GM19467 (cell line): ENCODE measurements at regions not wholly inside any gene's neighbourhood (a gene's known extent, or its start where the extent isn't known, plus 50 kb on each side); places are given as distances from the start of the nearest gene placed in this dataset.
"Not testable (repeated sequence)": the region's sequence is repeated elsewhere in the genome, so short reads cannot be mapped to it uniquely, and the experiment has no call there.

Source experiments
- ATAC-seq: cut with Tn5 transposase; IDR thresholded peaks from one replicate; pipeline ENCODE4 v1.9.1; 2021; ENCODE audit warnings: mild to moderate bottlenecking, moderate library complexity; ENCODE audit not compliant: unreplicated experiment

DNA sequence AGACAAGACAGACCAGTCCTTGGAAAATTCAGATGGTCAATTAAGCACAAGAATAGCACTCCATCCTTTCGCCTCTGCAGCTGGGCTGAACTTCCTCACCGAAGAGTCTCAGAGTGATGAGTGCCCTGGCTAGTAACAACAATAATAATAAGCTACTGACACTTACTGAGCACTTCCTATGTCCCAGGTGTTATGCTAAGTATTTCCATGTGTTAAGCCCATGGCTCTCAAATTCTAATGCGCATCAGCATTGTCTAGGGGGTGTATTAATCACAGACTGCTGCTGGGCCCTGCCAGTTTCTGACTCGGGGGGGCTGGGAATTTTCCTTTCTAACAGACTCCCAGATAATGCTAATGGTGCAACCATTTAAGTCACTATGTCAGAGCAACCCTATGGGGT, 118.2 kb upstream of the LRFN2 start:
- ATAC-seq = no peak

DNA sequence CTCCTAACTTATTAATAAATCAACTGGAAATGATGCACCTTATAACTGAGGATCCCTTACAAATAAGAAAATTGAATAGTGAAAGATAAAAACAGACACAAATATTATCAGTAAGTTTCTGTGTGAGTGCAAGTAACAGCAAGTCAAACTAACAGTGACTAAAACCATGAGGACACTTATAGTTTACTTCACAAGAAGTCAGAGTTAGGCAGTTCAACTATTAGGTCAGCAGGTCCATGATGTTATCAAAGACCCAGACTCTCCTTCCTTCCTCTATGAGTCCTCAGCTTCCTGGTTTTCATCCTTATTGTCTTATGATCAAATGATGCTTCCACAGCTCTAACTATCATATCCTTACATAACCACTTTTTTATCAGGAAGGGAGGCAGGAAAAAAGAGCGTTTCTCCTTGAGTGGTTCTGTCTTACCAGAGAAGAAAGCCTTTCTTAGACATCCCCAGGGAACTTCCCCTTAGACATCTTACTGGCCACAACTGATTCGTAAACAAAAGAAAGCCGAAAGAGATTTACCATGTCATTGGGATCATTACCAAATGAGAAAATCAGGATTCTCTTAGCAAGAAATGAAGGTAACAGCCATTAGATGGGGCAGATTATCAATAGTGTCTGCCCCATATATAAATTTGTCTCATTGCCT, 114.3 kb upstream of the LRFN2 start:
- no peak for ATAC-seq

DNA sequence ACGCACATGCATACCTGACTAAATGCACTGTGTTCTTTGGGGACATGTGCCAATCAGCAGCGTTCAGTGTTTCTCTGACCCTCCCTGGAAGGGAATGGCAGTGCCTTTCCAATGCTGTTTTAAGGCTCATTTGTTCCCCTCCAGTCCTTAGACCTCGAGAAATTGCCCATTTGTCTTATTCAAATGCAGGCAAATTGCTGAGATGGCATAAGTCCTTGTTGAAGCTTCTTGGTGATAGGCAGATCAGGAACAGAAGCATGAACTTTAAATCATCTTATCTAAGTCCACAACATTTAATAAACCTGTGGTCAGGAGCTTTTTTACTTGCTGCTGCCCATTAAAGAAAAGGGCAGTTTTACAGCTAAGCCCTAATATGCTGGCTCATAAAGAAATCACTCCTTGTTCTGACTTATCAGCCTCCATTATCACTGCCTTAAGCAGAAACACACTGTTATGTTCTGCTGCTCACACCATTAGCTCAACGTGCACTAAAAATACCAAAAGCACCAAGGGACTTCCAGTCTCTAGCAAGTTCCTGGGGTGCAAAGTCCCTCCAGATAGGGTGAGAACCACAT, 112.9 kb upstream of the LRFN2 start:
- no peak for ATAC-seq

DNA sequence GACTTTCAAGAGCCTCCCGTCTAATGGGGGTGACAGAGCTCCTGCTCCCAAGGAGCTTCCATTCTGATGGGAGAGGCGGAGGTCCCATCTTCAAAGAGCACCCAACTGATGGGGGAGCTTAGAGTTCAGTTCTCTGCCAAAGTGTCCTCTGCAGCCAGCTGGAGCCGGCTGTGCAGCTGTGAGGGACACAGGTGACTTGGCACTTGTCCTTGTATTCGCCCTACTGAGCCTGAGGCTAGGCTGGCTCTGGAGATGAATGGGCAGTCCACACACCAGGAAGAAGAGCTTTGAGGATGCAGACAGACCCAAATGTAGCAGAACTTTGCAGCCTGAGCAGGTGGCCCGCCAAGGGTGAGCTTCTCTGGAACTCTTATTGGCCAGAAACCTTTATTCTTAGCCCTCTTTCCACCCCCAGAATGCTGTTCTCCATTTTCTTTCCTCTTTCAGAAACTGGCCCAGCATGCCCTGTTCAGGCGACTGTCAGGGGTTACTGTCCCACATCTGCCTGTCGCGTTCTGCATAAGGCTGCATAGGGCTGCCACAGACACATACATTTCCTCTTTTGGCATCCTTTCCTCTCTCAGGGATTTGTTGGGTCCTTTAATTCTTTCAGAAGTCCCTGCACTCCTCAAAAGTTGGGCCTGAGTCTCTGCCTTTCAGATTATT, 108.7 kb upstream of the LRFN2 start:
- no peak for ATAC-seq

- ATAC-seq = no peak
Observed at GRCh38 chr6:40695114-40695513, 108.0 kb upstream of the LRFN2 start.

GRCh38 chr6:40693768-40694167, 106.6 kb upstream of the LRFN2 start:
- ATAC-seq = no peak

- ATAC-seq = no peak
Observed at GRCh38 chr6:40692337-40692736, 105.2 kb upstream of the LRFN2 start.

DNA sequence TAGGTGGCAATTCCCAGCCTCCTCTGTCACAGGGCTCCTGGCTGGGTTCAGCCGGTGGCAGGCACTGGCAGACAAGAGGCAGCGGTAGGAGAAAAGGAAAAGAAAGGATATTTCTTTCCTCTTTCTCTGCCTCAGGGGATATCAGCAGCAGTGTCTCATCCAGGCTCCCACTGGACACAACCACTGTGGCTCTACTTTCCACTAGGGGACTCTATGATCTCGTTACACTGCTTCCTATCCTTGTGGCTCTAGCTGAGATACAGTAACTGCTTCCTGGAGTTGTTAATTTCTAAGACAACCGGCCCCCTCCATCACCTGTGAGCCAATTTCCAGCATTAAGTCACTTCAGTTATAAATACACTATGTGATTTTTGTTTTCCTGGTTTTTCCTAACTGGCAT, 102.0 kb upstream of the LRFN2 start:
- no peak for ATAC-seq

DNA sequence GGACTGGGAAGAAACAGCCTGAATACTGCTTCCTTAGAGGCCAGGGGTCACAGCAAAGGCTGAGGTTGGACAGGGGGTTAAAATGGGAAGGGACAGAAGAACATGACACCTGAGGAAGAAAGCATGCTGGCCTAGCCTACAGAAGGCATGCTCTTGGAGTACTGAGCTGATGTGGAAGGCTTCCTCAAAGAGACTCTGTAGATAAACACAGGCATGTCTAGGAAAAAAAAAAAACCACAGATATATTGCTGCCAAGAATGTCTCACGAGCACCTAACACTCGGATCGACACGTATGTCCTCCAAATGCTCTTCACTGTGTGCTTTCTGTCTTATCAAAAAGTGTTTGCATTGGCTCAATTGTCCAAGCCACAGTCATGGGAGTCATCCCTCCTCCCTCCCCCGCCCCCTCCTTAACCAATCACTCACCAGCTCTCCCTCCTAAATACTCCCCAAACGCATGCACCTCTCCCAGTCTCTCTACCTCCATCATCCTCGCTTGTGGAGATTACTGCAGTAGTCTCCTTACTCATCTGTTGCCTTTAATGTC, 101.1 kb upstream of the LRFN2 start:
- no peak for ATAC-seq

DNA sequence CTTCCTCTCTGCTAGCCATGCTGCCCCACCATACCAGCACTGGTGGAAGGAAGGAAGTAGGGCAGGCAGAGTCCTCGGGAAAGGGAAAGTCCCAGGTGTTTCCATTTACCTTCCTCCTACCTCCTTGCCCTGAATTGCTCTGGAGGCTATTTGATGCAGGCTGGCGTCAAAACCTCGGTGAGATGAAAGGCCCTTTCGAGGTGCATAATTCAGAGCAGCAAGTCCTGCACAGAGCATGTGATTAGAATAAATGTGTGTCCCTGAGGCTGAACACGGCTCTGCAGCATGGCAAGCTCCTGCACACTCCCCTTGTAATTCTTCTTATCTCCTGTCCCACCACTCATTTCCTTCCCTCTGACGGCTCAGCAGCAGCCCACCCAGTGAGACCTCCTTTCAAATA, 98.7 kb upstream of the LRFN2 start:
- no peak for ATAC-seq

- no peak for ATAC-seq
Observed at GRCh38 chr6:40681622-40682021, 94.5 kb upstream of the LRFN2 start.

DNA sequence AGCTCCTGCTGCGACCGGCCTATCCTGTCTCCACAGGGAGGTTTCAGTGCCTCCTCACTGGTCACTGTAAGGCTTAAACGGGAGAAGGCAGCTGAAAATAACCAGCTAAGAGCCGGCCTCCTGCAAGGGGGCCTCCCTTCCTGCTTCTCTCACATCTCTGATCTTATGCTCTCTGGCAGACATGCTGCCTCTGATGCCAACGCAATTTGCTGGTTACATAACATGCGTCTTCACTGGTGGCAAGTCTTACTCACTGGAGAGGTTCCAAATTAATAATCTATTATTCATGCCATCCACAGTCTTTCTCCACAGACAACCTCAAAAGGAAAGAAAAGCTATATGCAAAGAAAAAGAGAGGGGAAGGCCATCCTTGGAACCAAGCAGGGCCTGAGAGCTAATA, 91.8 kb upstream of the LRFN2 start:
- ATAC-seq = no peak

- ATAC-seq = no peak
Observed at GRCh38 chr6:40674170-40674569, 87.0 kb upstream of the LRFN2 start.

DNA sequence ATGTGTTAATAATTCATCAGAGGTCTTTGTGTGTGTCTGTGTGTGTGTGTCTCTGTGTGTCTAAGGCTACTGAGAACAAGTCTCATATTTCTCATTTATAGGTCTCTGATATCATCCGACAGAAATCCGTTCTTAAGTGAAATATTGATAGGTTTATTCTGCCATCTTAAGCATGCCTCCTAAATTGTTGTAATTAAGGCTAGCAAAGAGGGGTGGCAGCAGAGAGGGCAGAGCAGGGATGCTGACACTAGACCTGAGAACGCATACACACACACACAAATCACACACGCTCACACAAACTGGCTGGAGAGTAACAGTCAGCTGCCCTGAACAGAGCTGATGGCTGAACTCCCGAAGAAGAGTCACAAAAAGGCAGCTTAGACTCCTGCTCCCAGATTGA, 84.9 kb upstream of the LRFN2 start:
- ATAC-seq = no peak

GRCh38 chr6:40671694-40672050, 84.5 kb upstream of the LRFN2 start:
- no peak for ATAC-seq

- ATAC-seq = no peak
Observed at GRCh38 chr6:40671001-40671693, 84.0 kb upstream of the LRFN2 start.

- ATAC-seq = no peak
Observed at GRCh38 chr6:40669343-40669742, 82.2 kb upstream of the LRFN2 start.

GRCh38 chr6:40668203-40668602, 81.0 kb upstream of the LRFN2 start:
- no peak for ATAC-seq

DNA sequence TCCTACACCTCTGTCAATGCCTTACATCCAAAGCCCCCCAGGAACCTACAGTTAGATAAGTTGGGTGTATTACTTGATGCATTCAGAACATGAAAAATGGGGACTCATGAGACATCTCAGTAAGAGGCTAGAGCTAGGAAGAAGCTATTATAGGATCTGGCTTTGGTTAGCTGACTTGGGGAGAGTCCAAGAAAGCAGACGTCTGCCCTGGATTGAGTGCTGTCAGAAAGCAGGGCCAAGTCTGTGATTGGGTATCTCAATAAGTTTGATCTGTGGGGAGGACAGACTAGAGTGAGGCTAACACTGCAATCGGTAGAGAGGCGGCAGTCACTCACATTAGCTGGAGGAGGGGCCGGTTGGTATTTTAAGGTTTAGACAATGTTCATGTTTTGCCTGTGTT, 79.4 kb upstream of the LRFN2 start:
- ATAC-seq = no peak

DNA sequence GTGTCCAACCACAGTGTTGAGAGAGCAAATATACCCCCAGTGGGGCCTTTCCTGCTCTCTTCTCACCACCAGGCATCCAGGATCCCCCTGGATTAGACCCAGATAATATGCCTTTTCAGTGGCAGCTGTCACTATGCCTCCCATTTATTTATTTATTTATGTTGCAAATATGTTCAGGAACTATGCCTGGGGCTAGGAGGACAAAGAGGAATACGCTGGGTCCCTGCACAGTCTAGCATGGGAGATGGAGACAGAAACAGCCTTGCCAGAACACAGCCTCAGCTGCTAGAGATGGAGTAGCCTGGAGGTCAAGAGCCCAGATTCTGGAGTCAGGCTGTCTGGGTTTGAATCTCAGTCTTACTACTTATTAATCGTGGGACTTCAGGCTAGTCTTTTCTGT, 74.6 kb upstream of the LRFN2 start:
- no peak for ATAC-seq

DNA sequence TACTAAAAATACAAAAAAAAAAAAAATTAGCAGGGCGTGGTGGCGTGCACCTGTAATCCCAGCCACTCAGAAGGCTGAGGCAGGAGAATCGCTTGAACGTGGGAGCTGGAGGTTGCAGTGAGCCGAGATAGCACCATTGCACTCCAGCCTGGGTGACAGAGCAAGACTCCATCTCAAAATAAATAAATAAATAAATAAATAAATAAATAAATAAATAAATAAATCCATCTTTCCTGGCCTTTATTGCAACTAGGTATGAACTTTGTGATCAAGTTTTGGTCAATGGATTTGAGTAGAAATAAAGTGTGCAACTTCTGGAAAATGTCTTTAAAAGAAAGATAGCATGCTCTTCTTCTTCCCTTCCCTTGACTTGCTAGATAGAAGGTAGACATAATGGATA, 69.6 kb upstream of the LRFN2 start:
- not testable (repeated sequence) for ATAC-seq

- ATAC-seq = no peak
Observed at GRCh38 chr6:40654828-40655227, 67.7 kb upstream of the LRFN2 start.
